WERI-Rb-1 (cell line): ENCODE measurements at regions not wholly inside any gene's neighbourhood (a gene's known extent, or its start where the extent isn't known, plus 50 kb on each side); places are given as distances from the start of the nearest gene placed in this dataset.

Experiments used
- DNase-seq: peaks from one replicate; pipeline ENCODE4 v3.0.0-alpha.2; 2020
- H3K27ac ChIP-seq: fragments of 250-450 bp; sonication (Bioruptor Pico); 2 replicates; pipeline ENCODE4 v1.5.1; 2020; ENCODE audit warnings: mild to moderate bottlenecking, moderate library complexity
- H3K27me3 ChIP-seq: fragments of 250-450 bp; sonication (Bioruptor Pico); 2 replicates; pipeline ENCODE4 v1.5.1; 2021; ENCODE audit warnings: mild to moderate bottlenecking, low read depth, moderate library complexity; ENCODE audit not compliant: insufficient read depth, severe bottlenecking
- H3K36me3 ChIP-seq: fragments of 250-450 bp; sonication (Bioruptor Pico); 2 replicates; pipeline ENCODE4 v1.5.1; 2020; ENCODE audit warnings: mild to moderate bottlenecking, moderate library complexity
- H3K4me3 ChIP-seq: 2 replicates; pipeline ENCODE4 v1.5.1; 2011; ENCODE audit warnings: low read depth, mild to moderate bottlenecking, control low read depth, low read length
- H3K9me3 ChIP-seq: fragments of 250-450 bp; sonication (Bioruptor Pico); 2 replicates; pipeline ENCODE4 v1.5.1; 2021; ENCODE audit warnings: mild to moderate bottlenecking, moderate library complexity; ENCODE audit not compliant: severe bottlenecking
- CTCF ChIP-seq: IDR thresholded peaks from 2 replicates; pipeline ENCODE4 v1.5.1; 2011; ENCODE audit warnings: low read depth, mild to moderate bottlenecking, control low read depth, inconsistent platforms, low read length

DNA sequence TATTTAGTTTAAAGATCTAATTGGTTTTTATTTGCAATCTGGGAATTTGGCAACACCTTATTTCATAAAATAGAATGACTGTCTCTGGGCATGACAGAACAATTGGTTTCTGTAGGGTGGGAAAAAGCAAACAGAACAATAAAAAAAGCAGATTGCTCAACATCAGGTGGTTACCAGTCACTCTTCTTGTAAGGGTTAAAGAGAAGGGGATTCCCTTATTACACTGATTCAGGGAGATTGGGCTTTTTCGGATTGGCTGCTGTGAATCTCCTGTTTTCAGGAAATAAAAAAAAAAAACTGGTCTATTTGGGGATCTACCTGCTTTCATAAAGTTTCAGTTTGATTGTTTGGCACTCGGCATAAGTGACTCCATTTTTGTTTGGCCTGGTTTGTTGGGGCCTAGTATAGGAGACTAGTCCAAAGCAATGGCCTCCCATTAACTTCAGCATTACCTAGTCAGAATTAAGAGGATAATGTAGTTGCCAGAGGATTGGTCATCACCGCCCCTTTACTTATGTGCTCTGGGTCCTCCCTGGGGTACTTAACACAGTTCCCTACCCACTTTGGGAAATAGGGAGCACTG lies 380.5 kb downstream of the IDS start:
- H3K27ac ChIP-seq = no peak overlapping the region
- no peaks in the 10 kb centered on the region for H3K36me3 ChIP-seq
- H3K27me3 ChIP-seq = no peaks in the 10 kb centered on the region
- TF ChIP-seq CTCF = no peak
- no peaks in the 10 kb centered on the region for H3K9me3 ChIP-seq
- H3K4me3 ChIP-seq = no peak overlapping the region
- DNase-seq = no peak

DNA sequence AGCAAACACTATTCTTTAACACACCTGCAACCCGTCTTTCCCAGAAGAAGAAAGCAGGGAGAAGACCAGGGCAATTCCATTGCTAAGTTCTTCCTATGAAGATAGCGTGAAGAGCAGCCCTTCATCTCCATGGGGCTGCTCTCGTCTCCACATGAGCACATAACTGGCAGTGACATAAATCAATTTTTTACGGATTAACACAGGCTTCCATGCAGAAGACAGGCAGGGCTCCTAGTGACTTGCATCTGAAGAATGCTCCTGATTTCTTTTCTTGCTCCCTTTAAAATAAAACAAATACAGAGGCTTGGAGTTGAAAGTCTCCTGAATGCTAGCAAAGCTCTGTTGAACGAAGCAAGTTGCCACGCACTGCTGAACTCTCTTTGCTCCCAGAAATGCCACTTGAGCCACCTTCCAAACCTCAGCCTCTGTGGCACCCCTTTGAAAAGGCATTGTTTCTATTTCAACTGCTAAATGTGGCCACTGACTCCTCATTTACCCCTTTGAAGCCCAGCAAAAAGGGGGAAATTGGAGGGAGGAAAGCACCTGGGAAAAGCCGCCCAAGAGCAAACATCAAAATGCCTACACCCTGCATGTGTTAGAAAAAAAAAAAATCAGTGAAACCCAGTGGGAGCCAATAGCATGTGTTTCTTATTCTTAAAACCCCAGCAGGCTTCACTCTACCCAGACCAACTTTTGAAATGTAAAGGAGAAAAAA lies 383.7 kb downstream of the IDS start:
- no peaks in the 10 kb centered on the region for H3K9me3 ChIP-seq
- DNase-seq = no peak

GRCh38 chrX:149120459-149120858 lies 384.6 kb downstream of the IDS start:
- Histone ChIP-seq H3K4me3 (no peak overlapping the region), H3K27ac (no peak overlapping the region), H3K27me3 (no peaks in the 10 kb centered on the region), H3K36me3 (no peaks in the 10 kb centered on the region), H3K9me3 (no peaks in the 10 kb centered on the region)
- no peak for DNase-seq
- no peak for TF ChIP-seq CTCF

More for the DNA sequence above, 383.7 kb downstream of the IDS start:
- no peak overlapping the region for H3K27ac ChIP-seq
- H3K4me3 ChIP-seq = no peak overlapping the region
- no peaks in the 10 kb centered on the region for H3K36me3 ChIP-seq
- no peaks in the 10 kb centered on the region for H3K27me3 ChIP-seq
- no peak for TF ChIP-seq CTCF

DNA sequence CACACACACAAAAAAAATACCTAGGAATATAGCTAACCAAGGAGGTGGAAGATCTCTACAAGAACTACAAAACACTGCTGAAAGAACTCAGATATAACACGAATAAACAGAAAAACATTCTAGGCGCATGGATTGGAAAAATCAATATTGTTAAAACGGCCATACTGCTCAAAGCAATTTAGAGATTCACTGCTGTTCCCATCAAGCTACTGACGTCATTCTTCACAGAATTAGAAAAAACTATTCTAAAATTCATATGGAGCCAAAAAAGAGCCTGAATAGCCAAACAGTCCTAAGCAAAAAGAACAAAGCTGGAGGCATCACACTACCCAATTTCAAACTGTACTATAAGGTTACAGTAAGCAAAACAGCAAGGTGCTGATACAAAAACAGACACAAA lies 390.2 kb downstream of the IDS start:
- Histone ChIP-seq H3K27ac (no peak overlapping the region), H3K36me3 (no peaks in the 10 kb centered on the region), H3K9me3 (no peaks in the 10 kb centered on the region), H3K4me3 (no peak overlapping the region), H3K27me3 (no peaks in the 10 kb centered on the region)
- no peak for DNase-seq
- TF ChIP-seq CTCF = no peak

DNA sequence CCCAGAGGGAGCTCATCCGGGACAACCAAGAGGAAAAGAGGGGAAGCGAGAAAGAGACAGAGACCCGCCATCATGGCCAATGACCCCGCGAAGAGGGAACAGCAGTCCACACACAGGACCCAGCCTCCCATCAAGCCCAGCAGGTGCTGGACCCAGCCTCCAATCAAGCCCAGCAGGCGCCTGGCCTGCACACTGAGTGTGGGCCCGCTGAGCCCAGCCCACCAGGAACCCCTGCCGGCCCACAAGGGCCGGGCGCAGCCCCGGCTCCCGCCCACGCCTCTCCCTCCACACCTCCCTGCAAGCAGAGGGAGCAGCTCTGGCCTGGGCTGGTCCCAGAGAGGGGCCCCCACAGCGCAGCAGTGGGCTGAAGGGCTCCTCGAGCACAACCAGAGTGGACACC lies 391.1 kb downstream of the IDS start:
- H3K36me3 ChIP-seq = no peaks in the 10 kb centered on the region
- no peak for DNase-seq
- no peaks in the 10 kb centered on the region for H3K27me3 ChIP-seq
- no peak overlapping the region for H3K27ac ChIP-seq
- no peak overlapping the region for H3K4me3 ChIP-seq
- H3K9me3 ChIP-seq = no peaks in the 10 kb centered on the region
- TF ChIP-seq CTCF = no peak

DNA sequence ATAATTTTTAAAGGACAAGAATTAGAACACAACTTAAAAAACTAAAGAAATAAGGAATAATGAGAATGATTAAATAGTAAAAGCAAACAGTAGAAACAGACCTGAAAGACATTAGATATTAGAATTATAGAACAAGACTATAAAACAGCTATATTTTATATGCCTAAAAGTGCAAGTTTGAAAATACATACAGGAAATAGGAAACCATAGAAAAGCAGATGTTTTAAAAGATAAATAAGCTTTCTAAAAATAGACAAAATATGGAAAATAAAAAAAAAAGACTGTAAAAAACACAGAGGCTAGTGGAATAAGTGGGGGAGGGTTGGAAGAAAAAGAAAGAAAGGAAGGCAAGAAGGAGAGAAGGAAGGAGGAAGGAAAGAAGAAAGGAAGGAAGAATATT lies 407.3 kb downstream of the IDS start:
- TF ChIP-seq CTCF = no peak
- H3K9me3 ChIP-seq = no peaks in the 10 kb centered on the region
- DNase-seq = no peak
- H3K27me3 ChIP-seq = no peaks in the 10 kb centered on the region
- no peaks in the 10 kb centered on the region for H3K36me3 ChIP-seq
- H3K4me3 ChIP-seq = no peak overlapping the region
- H3K27ac ChIP-seq = no peak overlapping the region
